HUDEP-2 (cell line): ENCODE measurements at regions not wholly inside any gene's neighbourhood (a gene's known extent, or its start where the extent isn't known, plus 50 kb on each side); places are given as distances from the start of the nearest gene placed in this dataset.

Experiments used
- DNase-seq, 76 experiments: peaks; one replicate each; lab custom pipeline; 2025; ENCODE audit not compliant: unreplicated experiment in 76 of 76; lab: John Stamatoyannopoulos, UW

GRCh38 chr14:83462759-83463158 is 1929.1 kb upstream of the SEL1L start:
- DNase-seq: no peak

- DNase-seq: peak in 5 of 76 experiments; percentile 0 to 2 (median 0)
These were observed 1929.9 kb upstream of the SEL1L start for GRCh38 chr14:83463500-83464098.

GRCh38 chr14:83467811-83468210 is 1934.2 kb upstream of the SEL1L start:
- no peak for DNase-seq

GRCh38 chr14:83470466-83470865 is 1936.8 kb upstream of the SEL1L start:
- no peak for DNase-seq

GRCh38 chr14:83470959-83471695 is 1937.5 kb upstream of the SEL1L start:
- no peak for DNase-seq

- DNase-seq: no peak
These were observed 1940.0 kb upstream of the SEL1L start for GRCh38 chr14:83473416-83474235.

- no peak for DNase-seq
These were observed 1945.1 kb upstream of the SEL1L start for GRCh38 chr14:83478741-83479140.

GRCh38 chr14:83483063-83483462 is 1949.4 kb upstream of the SEL1L start:
- no peak for DNase-seq

GRCh38 chr14:83485591-83485990 is 1951.9 kb upstream of the SEL1L start:
- no peak for DNase-seq

- DNase-seq: no peak
These were observed 1957.4 kb upstream of the SEL1L start for GRCh38 chr14:83491091-83491490.

GRCh38 chr14:83520837-83521236 is 1987.2 kb upstream of the SEL1L start:
- no peak for DNase-seq

GRCh38 chr14:83529531-83529930 is 1995.9 kb upstream of the SEL1L start:
- DNase-seq: no peak

GRCh38 chr14:83533734-83534133 is 1996.2 kb upstream of the FLRT2 start:
- DNase-seq: no peak

- no peak for DNase-seq
These were observed 1994.9 kb upstream of the FLRT2 start for GRCh38 chr14:83534995-83535394.

GRCh38 chr14:83535444-83535843 is 1994.5 kb upstream of the FLRT2 start:
- no peak for DNase-seq

- DNase-seq: no peak
These were observed 1988.8 kb upstream of the FLRT2 start for GRCh38 chr14:83541147-83541546.

- no peak for DNase-seq
These were observed 1981.7 kb upstream of the FLRT2 start for GRCh38 chr14:83548061-83548839.

- DNase-seq: no peak
These were observed 1973.9 kb upstream of the FLRT2 start for GRCh38 chr14:83556065-83556464.

GRCh38 chr14:83556746-83557453 is 1973.0 kb upstream of the FLRT2 start:
- no peak for DNase-seq

GRCh38 chr14:83558946-83559345 is 1971.0 kb upstream of the FLRT2 start:
- no peak for DNase-seq
